ENCODE measurements at regions not wholly inside any gene's neighbourhood (a gene's known extent, or its start where the extent isn't known, plus 50 kb on each side); places are given as distances from the start of the nearest gene placed in this dataset.

DNA sequence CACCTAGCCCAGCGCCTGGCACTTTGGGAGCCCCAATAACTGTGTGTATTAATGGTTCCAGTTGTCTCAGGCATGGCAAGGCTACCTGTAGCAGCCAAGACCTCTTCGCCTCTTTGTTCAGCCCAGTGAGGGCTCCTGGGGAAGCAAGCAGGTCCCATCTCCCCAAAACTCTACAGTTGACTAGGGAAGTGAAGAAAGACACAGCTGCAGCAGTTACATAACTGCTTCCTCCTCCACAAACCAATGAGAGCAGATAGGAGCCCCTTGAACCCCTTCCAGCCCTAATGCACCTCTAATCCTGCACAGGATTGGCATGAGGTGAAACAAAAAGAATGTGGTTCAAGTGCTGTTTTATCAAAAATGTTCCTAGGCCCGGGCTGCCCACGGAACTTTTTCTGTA is 100.5 kb downstream of the SYF2 start:
- no peak for DNase-seq (ENCODE audit: low read depth)
- H3K4me3 ChIP-seq (replicated peaks; ENCODE audit: low read depth, low read length), result no peak overlapping the region
- TF ChIP-seq, protein P1, sequence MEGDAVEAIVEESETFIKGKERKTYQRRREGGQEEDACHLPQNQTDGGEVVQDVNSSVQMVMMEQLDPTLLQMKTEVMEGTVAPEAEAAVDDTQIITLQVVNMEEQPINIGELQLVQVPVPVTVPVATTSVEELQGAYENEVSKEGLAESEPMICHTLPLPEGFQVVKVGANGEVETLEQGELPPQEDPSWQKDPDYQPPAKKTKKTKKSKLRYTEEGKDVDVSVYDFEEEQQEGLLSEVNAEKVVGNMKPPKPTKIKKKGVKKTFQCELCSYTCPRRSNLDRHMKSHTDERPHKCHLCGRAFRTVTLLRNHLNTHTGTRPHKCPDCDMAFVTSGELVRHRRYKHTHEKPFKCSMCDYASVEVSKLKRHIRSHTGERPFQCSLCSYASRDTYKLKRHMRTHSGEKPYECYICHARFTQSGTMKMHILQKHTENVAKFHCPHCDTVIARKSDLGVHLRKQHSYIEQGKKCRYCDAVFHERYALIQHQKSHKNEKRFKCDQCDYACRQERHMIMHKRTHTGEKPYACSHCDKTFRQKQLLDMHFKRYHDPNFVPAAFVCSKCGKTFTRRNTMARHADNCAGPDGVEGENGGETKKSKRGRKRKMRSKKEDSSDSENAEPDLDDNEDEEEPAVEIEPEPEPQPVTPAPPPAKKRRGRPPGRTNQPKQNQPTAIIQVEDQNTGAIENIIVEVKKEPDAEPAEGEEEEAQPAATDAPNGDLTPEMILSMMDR (IDR thresholded peaks at IDR 0.05; ENCODE audit: low read length, missing control alignments), result no peak

DNA sequence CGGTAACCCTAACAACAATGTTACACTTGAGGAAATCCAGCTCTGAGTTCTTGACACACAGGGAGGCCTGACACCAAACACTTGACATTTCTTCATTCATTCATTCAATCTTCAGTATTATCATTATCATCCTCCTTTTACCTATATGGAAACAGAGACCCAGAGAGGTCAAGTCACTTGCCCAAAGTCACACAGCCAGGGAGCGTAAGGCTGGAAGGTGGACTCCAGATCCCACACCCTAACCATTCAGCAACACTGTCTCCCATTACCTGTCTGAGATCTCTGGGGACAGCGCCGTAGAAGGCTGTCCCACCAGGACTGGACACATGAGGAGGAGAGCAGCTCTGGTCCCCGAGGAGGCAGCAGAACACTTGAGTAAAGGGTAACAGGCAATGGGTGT is 101.4 kb downstream of the SYF2 start:
- H3K4me3 ChIP-seq (replicated peaks; ENCODE audit: low read depth, low read length), result no peak overlapping the region
- TF ChIP-seq, protein P1 (IDR thresholded peaks at IDR 0.05; ENCODE audit: low read length, missing control alignments), result no peak
- no peak for DNase-seq (ENCODE audit: low read depth)

DNA sequence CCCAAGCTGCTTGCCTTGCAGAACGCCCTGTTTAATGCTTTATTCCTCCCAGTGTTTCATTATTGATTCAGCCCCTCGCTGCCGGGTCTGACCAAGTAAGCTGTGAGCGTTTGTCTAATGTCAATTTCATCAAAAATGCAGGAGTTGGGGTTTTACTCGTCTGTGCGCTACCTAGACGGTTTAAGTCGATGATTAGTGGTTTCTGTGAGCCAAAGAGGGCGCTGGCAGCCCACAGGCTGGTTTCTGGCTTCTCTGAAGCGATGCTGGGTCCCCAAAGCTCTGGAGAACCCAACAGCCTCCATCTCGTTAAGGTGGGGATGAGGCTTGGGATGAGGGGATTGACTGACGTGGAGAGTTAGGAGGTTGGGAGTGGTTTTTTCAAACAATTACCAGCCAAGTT is 102.9 kb downstream of the SYF2 start:
- no peak overlapping the region for H3K4me3 ChIP-seq (replicated peaks; ENCODE audit: low read depth, low read length)
- TF ChIP-seq, protein P1 (IDR thresholded peaks at IDR 0.05; ENCODE audit: low read length, missing control alignments), result no peak
- DNase-seq (ENCODE audit: low read depth), result no peak

DNA sequence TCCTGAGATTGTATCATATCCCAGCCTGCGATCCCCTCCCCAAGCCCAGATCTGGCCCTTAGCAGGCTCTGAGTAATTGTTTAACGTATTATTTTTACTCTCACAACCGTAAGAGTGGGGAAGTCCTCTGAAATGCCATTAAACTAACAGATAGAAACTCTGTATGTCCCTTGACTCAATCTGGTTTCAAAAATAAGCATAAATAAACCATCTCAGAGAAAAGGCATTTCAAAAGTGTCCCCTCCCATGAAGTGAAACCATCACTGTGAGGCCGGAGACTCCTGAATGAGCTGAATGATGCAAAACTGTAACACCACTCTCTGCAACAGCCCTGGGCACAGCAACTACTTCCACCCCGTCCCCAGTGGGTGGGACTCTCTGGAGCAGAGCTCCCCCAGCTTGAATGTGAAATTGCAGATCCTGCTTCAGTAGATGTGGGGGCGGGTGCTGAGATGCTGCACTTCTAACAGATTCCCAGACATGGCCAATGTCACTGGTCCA is 104.1 kb downstream of the SYF2 start:
- H3K4me3 ChIP-seq (replicated peaks; ENCODE audit: low read depth, low read length), result no peak overlapping the region
- TF ChIP-seq, protein P1 (IDR thresholded peaks at IDR 0.05; ENCODE audit: low read length, missing control alignments), result no peak
- DNase-seq (ENCODE audit: low read depth), result no peak

DNA sequence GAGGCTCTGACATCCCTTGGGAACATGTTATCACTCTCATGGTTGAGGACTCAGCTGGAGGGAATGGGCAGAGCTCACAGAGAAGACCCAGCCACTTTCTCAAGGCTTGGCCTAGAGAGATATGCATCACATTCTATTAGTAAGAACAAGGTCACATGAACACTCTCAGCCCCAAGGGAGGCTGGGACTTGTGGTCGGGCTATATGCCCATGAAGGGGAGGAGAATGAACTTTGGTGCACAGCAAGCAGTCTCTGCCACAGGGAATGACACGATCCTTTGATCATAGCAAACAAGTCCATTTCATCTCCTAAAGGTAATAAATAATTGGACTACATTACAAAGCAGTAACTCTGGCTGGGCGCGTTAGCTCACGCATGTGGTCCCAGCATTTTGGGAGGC is 105.7 kb downstream of the SYF2 start:
- H3K4me3 ChIP-seq (replicated peaks; ENCODE audit: low read depth, low read length), result no peak overlapping the region
- TF ChIP-seq, protein P1 (IDR thresholded peaks at IDR 0.05; ENCODE audit: low read length, missing control alignments), result no peak
- peak; percentile 3 for DNase-seq (ENCODE audit: low read depth)

DNA sequence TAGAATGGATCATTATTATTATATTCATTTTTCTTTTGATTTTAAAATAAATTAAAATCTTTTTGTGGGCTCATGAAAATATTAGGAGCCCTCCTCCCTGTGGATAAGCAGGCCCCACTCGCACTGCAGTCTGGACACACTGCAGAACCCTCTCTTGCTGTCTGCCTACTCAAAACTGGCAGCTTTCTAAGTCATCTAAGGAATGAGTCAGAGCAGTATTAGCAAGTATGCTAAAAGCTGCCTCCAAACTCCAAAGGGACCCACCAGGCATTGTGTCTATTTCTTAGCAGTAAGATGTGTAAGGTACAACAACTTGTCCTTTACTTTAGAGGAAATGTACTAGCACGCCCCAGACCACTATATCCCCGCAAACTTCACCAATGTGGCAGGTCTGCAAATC is 108.8 kb downstream of the SYF2 start:
- no peak overlapping the region for H3K4me3 ChIP-seq (replicated peaks; ENCODE audit: low read depth, low read length)
- TF ChIP-seq, protein P1 (IDR thresholded peaks at IDR 0.05; ENCODE audit: low read length, missing control alignments), result no peak
- no peak for DNase-seq (ENCODE audit: low read depth)

DNA sequence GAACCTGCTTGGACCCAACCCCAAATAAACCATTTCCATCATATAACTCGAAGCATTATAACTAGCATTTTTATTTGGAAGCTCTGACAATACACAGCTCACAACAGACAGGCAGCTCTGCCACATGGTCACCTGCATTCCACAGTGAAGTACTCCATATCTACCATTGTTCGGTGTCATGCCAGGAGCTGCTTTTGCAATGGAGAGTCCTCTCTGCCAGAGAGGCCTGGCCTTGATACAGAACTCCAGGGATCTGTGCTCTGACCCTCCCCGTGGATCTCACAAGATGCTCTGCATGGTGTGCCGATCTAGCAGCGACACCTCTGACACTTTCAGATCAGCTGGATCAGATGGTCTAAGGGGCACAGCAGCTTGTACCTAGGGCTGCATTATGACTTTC is 109.6 kb downstream of the SYF2 start:
- H3K4me3 ChIP-seq (replicated peaks; ENCODE audit: low read depth, low read length), result no peak overlapping the region
- no peak for DNase-seq (ENCODE audit: low read depth)
- TF ChIP-seq, protein P1 (IDR thresholded peaks at IDR 0.05; ENCODE audit: low read length, missing control alignments), result no peak
